ENCODE measurements at regions not wholly inside any gene's neighbourhood (a gene's known extent, or its start where the extent isn't known, plus 50 kb on each side); places are given as distances from the start of the nearest gene placed in this dataset.

- ChIA-PET CTCF (no interaction called here), POLR2A (no interaction called here)
- Histone ChIP-seq H3K4me3 (ENCODE audit: low read length) (no peak overlapping the region), H3K36me3 (ENCODE audit: control insufficient read depth in 2 of 3, insufficient read depth in 3 of 3, low read length in 3 of 3) (no peaks in the 10 kb centered on the region), H3K9me3 (ENCODE audit: control insufficient read depth in 2 of 3, low read length in 3 of 3) (no peaks in the 10 kb centered on the region), H3K27me3 (ENCODE audit: control insufficient read depth in 2 of 2, insufficient read depth in 2 of 2, low read length in 2 of 2) (peaks cover 0 to 4% of the 10 kb centered on the region in 2 donors), H3K4me1 (ENCODE audit: control insufficient read depth in 2 of 2, insufficient read depth in 2 of 2, low read length in 2 of 2) (no peaks in the 10 kb centered on the region), H3K27ac (ENCODE audit: low read depth, low read length) (no peak overlapping the region)
- peaks cover 0 to 3% (median 0%) of the 10 kb centered on the region in 11 donors for H3K9me3 Mint-ChIP-seq
- DNase-seq (no peak), ATAC-seq (no peak)
- H3K4me1 Mint-ChIP-seq, result peaks cover 0 to 25% (median 6%) of the 10 kb centered on the region in 7 donors
- no peak overlapping the region for H3K27ac Mint-ChIP-seq
- intact Hi-C loops (cut with micrococcal nuclease), result no loop called here
- peaks cover 0 to 3% (median 0%) of the 10 kb centered on the region in 5 donors for H3K36me3 Mint-ChIP-seq
- H3K27me3 Mint-ChIP-seq, result peaks cover 0 to 18% (median 11%) of the 10 kb centered on the region in 5 donors
- H3K4me3 Mint-ChIP-seq, result no peak overlapping the region
Observed at GRCh38 chr9:96140296-96141127, 161.5 kb downstream of the HSD17B3 start.

DNA sequence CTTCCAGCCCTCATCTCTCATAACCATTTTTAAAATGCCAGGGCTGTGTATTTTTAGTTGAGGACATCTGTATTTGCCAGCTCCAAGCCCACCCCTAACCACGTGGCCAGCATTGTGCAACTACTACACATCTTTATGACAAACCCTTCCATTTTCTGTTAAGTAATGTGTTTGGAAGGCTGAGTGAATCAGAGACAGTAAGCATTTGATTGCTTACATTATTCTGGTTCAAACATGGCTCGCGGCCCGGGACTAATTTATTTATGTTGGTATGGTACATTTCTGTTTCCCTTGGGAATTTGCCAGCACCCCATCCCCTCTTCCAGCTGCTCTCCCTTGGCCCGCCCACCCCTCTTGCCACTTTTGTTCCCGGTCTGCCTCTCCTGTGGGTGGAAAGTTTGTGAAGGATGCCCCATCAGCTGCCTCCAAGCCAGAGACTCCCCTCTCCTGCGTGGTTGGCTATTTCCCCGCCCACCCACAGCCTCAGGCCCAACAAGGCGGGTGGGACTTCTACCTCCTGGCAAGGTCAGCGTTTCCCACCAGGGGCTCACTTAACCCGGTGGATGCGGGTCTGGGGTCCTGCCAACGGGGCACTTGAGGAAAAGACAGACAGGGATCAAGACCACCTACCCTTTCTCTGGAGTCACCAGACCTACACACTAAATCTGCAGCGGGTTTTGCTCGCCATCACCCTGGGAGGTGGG, 162.2 kb downstream of the HSD17B3 start:
- H3K4me3 ChIP-seq (ENCODE audit: low read length), result no peak overlapping the region
- Mint-ChIP-seq H3K27me3 (peaks cover 0 to 15% (median 5%) of the 10 kb centered on the region in 5 donors), H3K36me3 (peaks cover 0 to 3% (median 0%) of the 10 kb centered on the region in 5 donors), H3K4me1 (peaks cover 0 to 29% (median 7%) of the 10 kb centered on the region in 7 donors), H3K4me3 (no peak overlapping the region), H3K27ac (no peak overlapping the region), H3K9me3 (peaks cover 0 to 3% (median 0%) of the 10 kb centered on the region in 11 donors)
- no peaks in the 10 kb centered on the region for H3K4me1 ChIP-seq (ENCODE audit: control insufficient read depth in 2 of 2, insufficient read depth in 2 of 2, low read length in 2 of 2)
- no peaks in the 10 kb centered on the region for H3K36me3 ChIP-seq (ENCODE audit: control insufficient read depth in 2 of 3, insufficient read depth in 3 of 3, low read length in 3 of 3)
- POLR2A ChIA-PET, result interaction anchor here (0.5 kb wide), 1 partner anchor 428 kb away, joined by 4 read pairs; no protein-coding TSS in a partner anchor
- DNase-seq, result no peak
- intact Hi-C loops (cut with micrococcal nuclease), result no loop called here
- peaks cover 0 to 4% of the 10 kb centered on the region in 2 donors for H3K27me3 ChIP-seq (ENCODE audit: control insufficient read depth in 2 of 2, insufficient read depth in 2 of 2, low read length in 2 of 2)
- CTCF ChIA-PET, result no interaction called here
- no peak overlapping the region for H3K27ac ChIP-seq (ENCODE audit: low read depth, low read length)
- no peaks in the 10 kb centered on the region for H3K9me3 ChIP-seq (ENCODE audit: control insufficient read depth in 2 of 3, low read length in 3 of 3)
- no peak for ATAC-seq

DNA sequence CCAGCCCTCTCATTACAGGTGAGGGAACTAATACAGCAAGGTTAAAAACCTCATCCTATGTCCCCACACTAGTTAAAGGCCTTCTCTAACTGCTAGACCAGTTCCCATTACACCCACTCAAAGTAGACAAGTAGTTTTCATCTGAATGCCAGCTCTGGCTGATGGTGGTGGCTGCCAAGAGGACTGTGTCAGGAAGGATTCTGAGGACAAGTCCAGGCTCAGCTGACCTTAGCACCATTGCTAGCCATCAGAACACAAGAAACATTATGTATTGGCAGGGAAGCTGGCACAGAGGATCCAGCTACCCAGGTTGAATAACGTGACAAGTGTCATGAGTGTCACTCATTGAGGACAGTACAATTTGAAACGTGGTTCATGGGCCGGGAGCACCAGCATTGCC, 163.4 kb downstream of the HSD17B3 start:
- Mint-ChIP-seq H3K27me3 (peaks cover 0 to 8% (median 0%) of the 10 kb centered on the region in 5 donors), H3K4me3 (no peak overlapping the region), H3K27ac (no peak overlapping the region), H3K36me3 (peaks cover 0 to 3% (median 0%) of the 10 kb centered on the region in 5 donors), H3K4me1 (peaks cover 0 to 29% (median 7%) of the 10 kb centered on the region in 7 donors), H3K9me3 (peaks cover 0 to 4% (median 3%) of the 10 kb centered on the region in 11 donors)
- Histone ChIP-seq H3K4me1 (ENCODE audit: control insufficient read depth in 2 of 2, insufficient read depth in 2 of 2, low read length in 2 of 2) (no peaks in the 10 kb centered on the region), H3K36me3 (ENCODE audit: control insufficient read depth in 2 of 3, insufficient read depth in 3 of 3, low read length in 3 of 3) (no peaks in the 10 kb centered on the region), H3K9me3 (ENCODE audit: control insufficient read depth in 2 of 3, low read length in 3 of 3) (no peaks in the 10 kb centered on the region), H3K27ac (ENCODE audit: low read depth, low read length) (no peak overlapping the region), H3K27me3 (ENCODE audit: control insufficient read depth in 2 of 2, insufficient read depth in 2 of 2, low read length in 2 of 2) (peaks cover 0 to under 1% of the 10 kb centered on the region in 2 donors), H3K4me3 (ENCODE audit: low read length) (no peak overlapping the region)
- POLR2A ChIA-PET, result no interaction called here
- intact Hi-C loops (cut with micrococcal nuclease), result no loop called here
- CTCF ChIA-PET, result interaction anchor here (1.5 kb wide), 1 partner anchor 11 kb away, joined by 3 read pairs; no protein-coding TSS in a partner anchor
- ATAC-seq (no peak), DNase-seq (no peak)

GRCh38 chr9:96137671-96138429, 164.1 kb downstream of the HSD17B3 start:
- no peak overlapping the region for H3K4me3 Mint-ChIP-seq
- ATAC-seq, result peak; percentile 27
- peaks cover 0 to 6% (median 0%) of the 10 kb centered on the region in 5 donors for H3K27me3 Mint-ChIP-seq
- ChIA-PET POLR2A (no interaction called here), CTCF (interaction anchor here (1.5 kb wide), 1 partner anchor 12 kb away, joined by 3 read pairs; no protein-coding TSS in a partner anchor)
- H3K36me3 ChIP-seq (ENCODE audit: control insufficient read depth in 2 of 3, insufficient read depth in 3 of 3, low read length in 3 of 3), result no peaks in the 10 kb centered on the region
- H3K36me3 Mint-ChIP-seq, result peaks cover 0 to 5% (median 2%) of the 10 kb centered on the region in 5 donors
- no peaks in the 10 kb centered on the region for H3K9me3 ChIP-seq (ENCODE audit: control insufficient read depth in 2 of 3, low read length in 3 of 3)
- DNase-seq, result no peak
- no peak overlapping the region for H3K4me3 ChIP-seq (ENCODE audit: low read length)
- H3K9me3 Mint-ChIP-seq, result peaks cover 2 to 12% (median 6%) of the 10 kb centered on the region in 11 donors
- H3K27ac ChIP-seq (ENCODE audit: low read depth, low read length), result no peak overlapping the region
- no peaks in the 10 kb centered on the region for H3K4me1 ChIP-seq (ENCODE audit: control insufficient read depth in 2 of 2, insufficient read depth in 2 of 2, low read length in 2 of 2)
- intact Hi-C loops (cut with micrococcal nuclease), result no loop called here
- no peaks in the 10 kb centered on the region for H3K27me3 ChIP-seq (ENCODE audit: control insufficient read depth in 2 of 2, insufficient read depth in 2 of 2, low read length in 2 of 2)
- H3K4me1 Mint-ChIP-seq, result peaks cover 0 to 29% (median 7%) of the 10 kb centered on the region in 7 donors
- no peak overlapping the region for H3K27ac Mint-ChIP-seq

DNA sequence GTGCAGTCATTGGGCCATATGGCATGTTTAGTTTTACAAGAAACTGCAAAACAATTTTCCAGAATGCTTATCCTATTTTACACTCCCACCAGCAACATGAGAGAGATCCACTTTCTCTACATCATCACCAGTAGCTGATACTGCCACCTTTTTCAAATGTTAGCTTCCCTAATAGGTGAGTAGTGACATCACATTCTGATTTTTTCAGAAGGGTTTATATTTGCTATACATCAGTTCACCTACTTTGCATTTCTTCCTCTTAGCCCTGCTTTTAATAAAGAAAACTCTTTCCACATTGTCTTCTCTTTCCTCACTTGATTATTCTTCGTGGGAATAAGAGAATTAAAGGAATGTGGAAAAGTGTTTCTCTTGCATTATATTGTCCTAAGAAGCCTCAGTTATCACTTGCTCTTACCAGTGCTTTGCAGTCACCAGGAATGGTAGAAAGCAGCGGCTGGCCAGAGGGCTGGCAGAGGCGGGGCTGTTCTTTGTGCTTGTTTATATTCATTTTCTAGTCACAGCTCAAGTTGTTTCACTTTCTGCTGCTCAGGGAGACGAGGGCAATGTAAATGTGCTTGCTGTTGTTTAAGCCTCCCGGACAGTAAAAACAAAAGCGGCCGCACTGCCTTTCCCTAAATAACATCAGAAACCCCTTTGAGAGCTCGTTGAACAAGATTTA, 164.8 kb downstream of the HSD17B3 start:
- H3K27ac Mint-ChIP-seq, result peak overlapping the region in 2 of 9 donors; percentile 33 to 53
- peaks cover 0 to 29% (median 8%) of the 10 kb centered on the region in 7 donors for H3K4me1 Mint-ChIP-seq
- H3K4me1 ChIP-seq (ENCODE audit: control insufficient read depth in 2 of 2, insufficient read depth in 2 of 2, low read length in 2 of 2), result no peaks in the 10 kb centered on the region
- H3K4me3 ChIP-seq (ENCODE audit: low read length), result no peak overlapping the region
- no peaks in the 10 kb centered on the region for H3K36me3 ChIP-seq (ENCODE audit: control insufficient read depth in 2 of 3, insufficient read depth in 3 of 3, low read length in 3 of 3)
- ATAC-seq, result peak; percentile 59
- H3K9me3 ChIP-seq (ENCODE audit: control insufficient read depth in 2 of 3, low read length in 3 of 3), result no peaks in the 10 kb centered on the region
- H3K27me3 ChIP-seq (ENCODE audit: control insufficient read depth in 2 of 2, insufficient read depth in 2 of 2, low read length in 2 of 2), result no peaks in the 10 kb centered on the region
- H3K27ac ChIP-seq (ENCODE audit: low read depth, low read length), result no peak overlapping the region
- no peak for DNase-seq
- peaks cover 0 to 5% (median 4%) of the 10 kb centered on the region in 5 donors for H3K36me3 Mint-ChIP-seq
- ChIA-PET CTCF (interaction anchor here (1.5 kb wide), 1 partner anchor 12 kb away, joined by 3 read pairs; no protein-coding TSS in a partner anchor), POLR2A (no interaction called here)
- peaks cover 2 to 15% (median 8%) of the 10 kb centered on the region in 11 donors for H3K9me3 Mint-ChIP-seq
- peak overlapping the region in 1 of 10 donors; percentile 53 for H3K4me3 Mint-ChIP-seq
- intact Hi-C loops (cut with micrococcal nuclease), result no loop called here
- H3K27me3 Mint-ChIP-seq, result peaks cover 0 to 9% (median 0%) of the 10 kb centered on the region in 5 donors

Measured in naive thymus-derived CD4-positive, alpha-beta T cell (primary cell).